SU-DHL-6 (cell line): ENCODE measurements at regions not wholly inside any gene's neighbourhood (a gene's known extent, or its start where the extent isn't known, plus 50 kb on each side); places are given as distances from the start of the nearest gene placed in this dataset.

Experiments used
- H2AFZ ChIP-seq: fragments of 200-600 bp; sonication (generic); 2 replicates; pipeline ENCODE4 v1.6.1; 2014; ENCODE audit warnings: low read depth, mild to moderate bottlenecking, moderate library complexity, mixed read lengths, antibody characterized with exemption, low read length; ENCODE audit not compliant: severe bottlenecking
- H3F3A ChIP-seq: fragments of 200-600 bp; shearing (Covaris generic); 2 replicates; pipeline ENCODE4 v1.6.0; 2016; ENCODE audit warnings: antibody characterized with exemption, mild to moderate bottlenecking; ENCODE audit not compliant: insufficient read depth
- H3K27ac ChIP-seq: fragments of 200-600 bp; sonication (generic); 2 replicates; pipeline ENCODE4 v1.5.1; 2016; ENCODE audit warnings: low read depth, mild to moderate bottlenecking, low read length, moderate library complexity, mixed read lengths
- H3K27me3 ChIP-seq: fragments of 200-600 bp; sonication (generic), shearing (Covaris generic); 2 replicates; pipeline ENCODE4 v1.6.0; 2014; ENCODE audit warnings: mild to moderate bottlenecking, low read length
- H3K36me3 ChIP-seq: fragments of 200-600 bp; sonication (generic); 2 replicates; pipeline ENCODE4 v1.6.1; 2014; ENCODE audit warnings: mild to moderate bottlenecking, low read length, mixed read lengths
- H3K4me2 ChIP-seq: fragments of 300-600, 200-600 bp; shearing (Covaris generic), sonication (generic); 2 replicates; pipeline ENCODE4 v1.6.0; 2014; ENCODE audit warnings: low read length, low read depth, mild to moderate bottlenecking; ENCODE audit not compliant: poor library complexity, severe bottlenecking
- H3K4me3 ChIP-seq: fragments of 200-600 bp; sonication (generic); 2 replicates; pipeline ENCODE4 v1.5.1; 2014; ENCODE audit warnings: antibody characterized with exemption, low read length, mild to moderate bottlenecking, mixed read lengths; ENCODE audit not compliant: insufficient read depth, poor library complexity, severe bottlenecking
- H3K79me2 ChIP-seq: fragments of 200-600 bp; sonication (generic); 2 replicates; pipeline ENCODE4 v1.6.1; 2014; ENCODE audit warnings: mild to moderate bottlenecking, low read length, moderate library complexity; ENCODE audit not compliant: insufficient read depth
- H3K9ac ChIP-seq: fragments of 200-600 bp; sonication (generic); 2 replicates; pipeline ENCODE4 v1.7.0; 2014; ENCODE audit warnings: mild to moderate bottlenecking, low read length
- H3K9me2 ChIP-seq: fragments of 200-600 bp; sonication (generic); replicated peaks from 2 replicates; pipeline ENCODE4 v1.6.1; 2014; ENCODE audit warnings: low read length; ENCODE audit not compliant: insufficient read depth
- H3K9me3 ChIP-seq: fragments of 200-600 bp; sonication (generic); 2 replicates; pipeline ENCODE4 v1.6.1; 2014; ENCODE audit warnings: low read length, mixed read lengths; ENCODE audit not compliant: insufficient read depth
- H4K20me1 ChIP-seq: fragments of 200-600 bp; sonication (generic); 2 replicates; pipeline ENCODE4 v1.6.1; 2014; ENCODE audit warnings: low read depth, mild to moderate bottlenecking, antibody characterized with exemption, low read length, moderate library complexity, mixed read lengths
- EZH2phosphoT487 ChIP-seq: fragments of 200-600 bp; sonication (generic), shearing (Covaris generic); conservative IDR thresholded peaks from 2 replicates; pipeline ENCODE4 v1.6.1; 2018; ENCODE audit warnings: mild to moderate bottlenecking, antibody characterized with exemption, low read length, moderate library complexity, mixed read lengths
- TF ChIP-seq, protein P1 (sequence below): fragments of 200-600 bp; sonication (generic); IDR thresholded peaks from one replicate; pipeline ENCODE4 v1.5.1; 2017; ENCODE audit warnings: antibody characterized with exemption, mild to moderate bottlenecking, low read length, moderate library complexity; ENCODE audit not compliant: insufficient read depth, poor library complexity, severe bottlenecking

- Histone ChIP-seq H3K9me2 (no peaks in the 10 kb centered on the region), H3K79me2 (no peaks in the 10 kb centered on the region), H2AFZ (no peak overlapping the region), H3F3A (no peaks in the 10 kb centered on the region), H3K9me3 (no peaks in the 10 kb centered on the region), H4K20me1 (no peaks in the 10 kb centered on the region), H3K9ac (no peak overlapping the region), H3K4me3 (no peak overlapping the region), H3K27me3 (no peaks in the 10 kb centered on the region), H3K4me2 (no peak overlapping the region), H3K36me3 (no peaks in the 10 kb centered on the region), H3K27ac (no peak overlapping the region)
- TF ChIP-seq, protein P1, sequence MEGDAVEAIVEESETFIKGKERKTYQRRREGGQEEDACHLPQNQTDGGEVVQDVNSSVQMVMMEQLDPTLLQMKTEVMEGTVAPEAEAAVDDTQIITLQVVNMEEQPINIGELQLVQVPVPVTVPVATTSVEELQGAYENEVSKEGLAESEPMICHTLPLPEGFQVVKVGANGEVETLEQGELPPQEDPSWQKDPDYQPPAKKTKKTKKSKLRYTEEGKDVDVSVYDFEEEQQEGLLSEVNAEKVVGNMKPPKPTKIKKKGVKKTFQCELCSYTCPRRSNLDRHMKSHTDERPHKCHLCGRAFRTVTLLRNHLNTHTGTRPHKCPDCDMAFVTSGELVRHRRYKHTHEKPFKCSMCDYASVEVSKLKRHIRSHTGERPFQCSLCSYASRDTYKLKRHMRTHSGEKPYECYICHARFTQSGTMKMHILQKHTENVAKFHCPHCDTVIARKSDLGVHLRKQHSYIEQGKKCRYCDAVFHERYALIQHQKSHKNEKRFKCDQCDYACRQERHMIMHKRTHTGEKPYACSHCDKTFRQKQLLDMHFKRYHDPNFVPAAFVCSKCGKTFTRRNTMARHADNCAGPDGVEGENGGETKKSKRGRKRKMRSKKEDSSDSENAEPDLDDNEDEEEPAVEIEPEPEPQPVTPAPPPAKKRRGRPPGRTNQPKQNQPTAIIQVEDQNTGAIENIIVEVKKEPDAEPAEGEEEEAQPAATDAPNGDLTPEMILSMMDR = no peak
- no peak for TF ChIP-seq EZH2phosphoT487
Observed at GRCh38 chr16:48811478-48811877, 201.5 kb upstream of the N4BP1 start.

GRCh38 chr16:48810803-48811453 is 200.9 kb upstream of the N4BP1 start:
- Histone ChIP-seq H3K9me2 (no peaks in the 10 kb centered on the region), H3K27me3 (no peaks in the 10 kb centered on the region), H3K4me2 (no peak overlapping the region), H3K4me3 (no peak overlapping the region), H3K9ac (no peak overlapping the region), H3K36me3 (no peaks in the 10 kb centered on the region), H3K79me2 (no peaks in the 10 kb centered on the region), H3K9me3 (no peaks in the 10 kb centered on the region), H2AFZ (no peak overlapping the region), H3F3A (no peaks in the 10 kb centered on the region), H3K27ac (no peak overlapping the region), H4K20me1 (no peaks in the 10 kb centered on the region)
- TF ChIP-seq, protein P1 = no peak
- TF ChIP-seq EZH2phosphoT487 = no peak

- Histone ChIP-seq H3F3A (no peaks in the 10 kb centered on the region), H3K9me3 (no peaks in the 10 kb centered on the region), H3K79me2 (no peaks in the 10 kb centered on the region), H4K20me1 (no peaks in the 10 kb centered on the region), H3K9ac (no peak overlapping the region), H3K9me2 (no peaks in the 10 kb centered on the region), H2AFZ (no peak overlapping the region), H3K27me3 (no peaks in the 10 kb centered on the region), H3K4me3 (no peak overlapping the region), H3K4me2 (no peak overlapping the region), H3K36me3 (no peaks in the 10 kb centered on the region), H3K27ac (no peak overlapping the region)
- TF ChIP-seq, protein P1 = no peak
- no peak for TF ChIP-seq EZH2phosphoT487
Observed at GRCh38 chr16:48810436-48810802, 200.4 kb upstream of the N4BP1 start.
